K562 (cell line): ENCODE measurements at regions not wholly inside any gene's neighbourhood (a gene's known extent, or its start where the extent isn't known, plus 50 kb on each side); places are given as distances from the start of the nearest gene placed in this dataset.

ENCODE experiments used
- ATAC-seq: fragments of 200-7000 bp; cut with Tn5 transposase; 3 replicates; pipeline ENCODE4 v1.9.1; 2020; ENCODE audit warnings: moderate library complexity
- BruUV-seq: library from RNA; stranded (reverse); fragments of 400-500 nt; replicated peaks from 2 replicates; lab custom pipeline; 2021; lab: Mats Ljungman, UMichigan
- CTCF ChIA-PET: fragments of 300-600 bp; formaldehyde crosslinking; extraction: SDS; loops from one replicate; lab custom pipeline; 2021; ENCODE audit warnings: low intra/inter-chr PET ratio; lab: Yijun Ruan, JAX
- POLR2A ChIA-PET: fragments of 300-600, 350-650 bp; sonication (Branson Sonifier 250); formaldehyde crosslinking; extraction: SDS; loops from one replicate; lab custom pipeline; 2021; ENCODE audit warnings: antibody characterized with exemption, inconsistent platforms; lab: Yijun Ruan, JAX
- DNase-seq, 4 experiments: peaks; one replicate each; pipeline versions ENCODE4 v3.0.0 to v3.0.0-alpha.2; 2011 to 2018; ENCODE audit warnings: low spot score in 3 of 4, mixed read lengths in 3 of 4; ENCODE audit errors: extremely low read depth in 1 of 4
- FAIRE-seq: peaks from 2 replicates; lab custom pipeline; 2011; peaks lifted over from hg19 to GRCh38; lab: Jason Lieb, UNC
- H2AFZ ChIP-seq: 2 replicates; pipeline ENCODE4 v1.6.0; 2011; ENCODE audit warnings: low read depth, low read length, control low read depth, inconsistent platforms
- H3K27ac ChIP-seq: fragments of 200-600 bp; 3 replicates; pipeline ENCODE4 v1.8.0; 2011; ENCODE audit warnings: low read depth, mild to moderate bottlenecking, control low read depth, inconsistent platforms, low read length, moderate library complexity, mixed read lengths; ENCODE audit errors: extremely low read depth
- H3K27me3 ChIP-seq, 2 experiments: fragments of 300-600 bp in 1 of 2; 2 replicates in 1 of 2; 3 replicates in 1 of 2; pipeline versions ENCODE4 v1.6.0 to v1.8.0; 2011; ENCODE audit warnings: inconsistent platforms in 2 of 2, low read length in 2 of 2, mild to moderate bottlenecking in 1 of 2, mixed read lengths in 1 of 2, moderate library complexity in 1 of 2; ENCODE audit not compliant: control insufficient read depth in 2 of 2, insufficient read depth in 2 of 2
- H3K36me3 ChIP-seq: fragments of 300-600 bp; 3 replicates; pipeline ENCODE4 v1.8.0; 2011; ENCODE audit warnings: mild to moderate bottlenecking, low read length, inconsistent platforms; ENCODE audit not compliant: control insufficient read depth, insufficient read depth
- H3K4me1 ChIP-seq, 2 experiments: fragments of 200-600 bp in 1 of 2; replicated peaks in 1 of 2; 2 replicates in 1 of 2; 3 replicates in 1 of 2; pipeline versions ENCODE4 v1.5.1 to v1.8.0; 2011; ENCODE audit warnings: inconsistent platforms in 2 of 2, low read length in 2 of 2, mild to moderate bottlenecking in 1 of 2, mixed read lengths in 1 of 2, moderate library complexity in 1 of 2; ENCODE audit not compliant: control insufficient read depth in 2 of 2, insufficient read depth in 2 of 2
- H3K4me2 ChIP-seq: 2 replicates; pipeline ENCODE4 v1.6.1; 2011; ENCODE audit warnings: low read length, control low read depth, inconsistent platforms, mixed read lengths; ENCODE audit not compliant: insufficient read depth
- H3K4me3 ChIP-seq: fragments of 200-600 bp; sonication (generic), shearing (Covaris generic); 2 replicates; pipeline ENCODE4 v1.5.1; 2016; ENCODE audit warnings: control low read depth, inconsistent platforms
- H3K79me2 ChIP-seq: fragments of 200-600 bp; 3 replicates; pipeline ENCODE4 v1.8.0; 2011; ENCODE audit warnings: low read length, inconsistent platforms; ENCODE audit not compliant: control insufficient read depth, insufficient read depth
- H3K9ac ChIP-seq, 2 experiments: 2 replicates each; pipeline versions ENCODE4 v1.6.0 to v1.6.1; 2011; ENCODE audit warnings: low read depth in 2 of 2, low read length in 2 of 2, control low read depth in 1 of 2, inconsistent platforms in 1 of 2, mild to moderate bottlenecking in 1 of 2, mixed read lengths in 1 of 2; ENCODE audit not compliant: insufficient read depth in 1 of 2
- H3K9me1 ChIP-seq: one replicate; pipeline ENCODE4 v1.6.0; 2011; ENCODE audit warnings: inconsistent platforms, mild to moderate bottlenecking, low read length, moderate library complexity; ENCODE audit not compliant: control insufficient read depth, insufficient read depth
- H3K9me3 ChIP-seq: replicated peaks from 2 replicates; pipeline ENCODE4 v1.5.1; 2011; ENCODE audit warnings: low read depth, low read length, inconsistent platforms; ENCODE audit not compliant: control insufficient read depth, insufficient read depth
- H4K20me1 ChIP-seq: replicated peaks from 2 replicates; pipeline ENCODE4 v1.6.1; 2011; ENCODE audit warnings: low read length, inconsistent platforms, mixed read lengths; ENCODE audit not compliant: control insufficient read depth, insufficient read depth
- JUNB ChIP-seq: fragments of 450-650 bp; formaldehyde crosslinking; conservative IDR thresholded peaks from 2 replicates; pipeline ENCODE4 v1.4.0; 2020; ENCODE audit warnings: mild to moderate bottlenecking
- KDM4B ChIP-seq, 2 experiments: fragments of 450-650 bp in 1 of 2; sonication (generic) in 1 of 2; IDR thresholded peaks; 2 replicates each; pipeline ENCODE4 v1.6.1; 2016 to 2017; ENCODE audit warnings: borderline replicate concordance in 2 of 2, antibody characterized with exemption in 1 of 2, low read depth in 1 of 2, mild to moderate bottlenecking in 1 of 2
- KLF6 ChIP-seq: fragments of 250-450 bp; sonication (Bioruptor Pico); IDR thresholded peaks from 2 replicates; pipeline ENCODE4 v1.4.0; 2020; ENCODE audit warnings: mild to moderate bottlenecking, moderate library complexity, borderline replicate concordance
- NFIX ChIP-seq: fragments of 250-450 bp; sonication (Bioruptor Pico); IDR thresholded peaks from 2 replicates; pipeline ENCODE4 v1.4.0; 2020; ENCODE audit warnings: low read depth, mild to moderate bottlenecking, moderate library complexity
- TAF15 ChIP-seq: fragments of 200-400 bp; formaldehyde crosslinking; IDR thresholded peaks from 2 replicates; pipeline ENCODE4 v1.6.1; 2017; ENCODE audit warnings: mild to moderate bottlenecking, low read depth, low read length, moderate library complexity
- TAL1 ChIP-seq: fragments of 450-650 bp; IDR thresholded peaks from 2 replicates; pipeline ENCODE4 v1.6.1; 2016; ENCODE audit warnings: mild to moderate bottlenecking
- TARDBP ChIP-seq: fragments of 450-650 bp; IDR thresholded peaks from 2 replicates; pipeline ENCODE4 v1.6.1; 2016
- TRIM24 ChIP-seq, 2 experiments: fragments of 450-650 bp; IDR thresholded peaks; 2 replicates each; pipeline ENCODE4 v1.6.1; 2016
- U2AF1 ChIP-seq: fragments of 200-400 bp; formaldehyde crosslinking; optimal IDR thresholded peaks from 2 replicates; pipeline ENCODE3; 2017; ENCODE audit warnings: mild to moderate bottlenecking, low read depth, low read length, moderate library complexity
- ZC3H11A ChIP-seq: IDR thresholded peaks from 2 replicates; pipeline ENCODE4 v1.6.1; 2012; ENCODE audit warnings: low read depth, low read length, improper control_type of control experiment
- ZNF184 ChIP-seq: sonication (generic); formaldehyde crosslinking; IDR thresholded peaks from 2 replicates; pipeline ENCODE4 v1.5.0; 2020; ENCODE audit warnings: missing genetic modification reagents
- ZNF212 ChIP-seq: fragments of 450-650 bp; formaldehyde crosslinking; IDR thresholded peaks from 2 replicates; pipeline ENCODE4 v1.4.0; 2020; ENCODE audit warnings: mild to moderate bottlenecking
- ZNF507 ChIP-seq: conservative IDR thresholded peaks from 2 replicates; pipeline ENCODE4 v1.6.1; 2017; ENCODE audit warnings: missing genetic modification characterization, missing compliant biosample characterization
- ZNF75A ChIP-seq: fragments of 450-650 bp; formaldehyde crosslinking; IDR thresholded peaks from 2 replicates; pipeline ENCODE4 v1.4.0; 2020; ENCODE audit warnings: mild to moderate bottlenecking
- WGBS: fragments of 100-300 bp; shearing (Covaris generic); methylation state at CpG from one replicate; pipeline ENCODE4 v1.1.6; 2016; ENCODE audit warnings: low coverage, mixed read lengths; ENCODE audit not compliant: insufficient coverage; ENCODE audit errors: missing lambda C conversion rate; 5-methylcytosine and 5-hydroxymethylcytosine counted together
- in situ Hi-C: fragments of 300-500 bp; cut with MboI; formaldehyde crosslinking; loops from 4 replicates; pipeline ENCODE4 v1.15.0; 2018; ENCODE audit warnings: inconsistent platforms, mixed read lengths
- intact Hi-C: fragments of 100-400 bp; cut with micrococcal nuclease; formaldehyde crosslinking; loops from 2 replicates; pipeline ENCODE4 v1.14.2; 2022
- TF ChIP-seq, protein P1 (sequence below): fragments of 250-450 bp; sonication (Bioruptor Pico); IDR thresholded peaks from 2 replicates; pipeline ENCODE4 v1.8.0; 2021; ENCODE audit warnings: mild to moderate bottlenecking, moderate library complexity
- TF ChIP-seq, protein P2 (sequence below): fragments of 250-450 bp; sonication (Bioruptor Pico); IDR thresholded peaks from 2 replicates; pipeline ENCODE4 v1.8.0; 2021; ENCODE audit warnings: moderate library complexity, mild to moderate bottlenecking, inconsistent platforms
- TF ChIP-seq, protein P3 (sequence below): fragments of 450-650 bp; formaldehyde crosslinking; IDR thresholded peaks from 2 replicates; pipeline ENCODE4 v1.4.0; 2020; ENCODE audit warnings: mild to moderate bottlenecking, moderate library complexity
- TF ChIP-seq, protein P4 (sequence below): sonication (generic); formaldehyde crosslinking; IDR thresholded peaks from 2 replicates; pipeline ENCODE4 v1.5.0; 2020; ENCODE audit warnings: missing genetic modification reagents

DNA sequence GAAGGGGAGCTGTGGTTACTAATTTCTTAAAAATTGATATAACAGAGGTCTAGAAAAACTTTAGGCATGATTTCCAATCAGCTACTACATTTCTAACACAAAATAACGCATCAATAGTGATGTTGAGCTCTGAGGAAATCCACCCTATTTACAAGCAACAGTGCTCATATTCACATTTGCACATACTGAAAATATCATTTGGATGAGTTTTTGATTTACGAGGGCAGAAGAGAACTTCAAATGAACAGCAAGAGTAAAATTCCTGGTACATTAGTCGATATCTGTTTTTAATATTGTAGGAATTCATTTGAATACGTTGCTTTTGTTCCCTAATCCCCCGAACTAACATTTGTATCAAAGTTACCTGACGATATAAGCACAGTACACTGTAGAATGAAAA, 761.0 kb upstream of the POU3F3 start:
- no peak overlapping the region for H3K4me2 ChIP-seq
- ChIA-PET CTCF (no interaction called here), POLR2A (no interaction called here)
- no peaks in the 10 kb centered on the region for H3K9me3 ChIP-seq
- in situ Hi-C loops (no loop called here), intact Hi-C loops (no loop called here)
- H3K9ac ChIP-seq = no peak overlapping the region
- FAIRE-seq (no peak), ATAC-seq (no peak), DNase-seq (no peak)
- BruUV-seq = no TSS peak
- H4K20me1 ChIP-seq = no peaks in the 10 kb centered on the region
- no peaks in the 10 kb centered on the region for H3K4me1 ChIP-seq
- TF ChIP-seq ZNF75A (CRISPR knock-in tag) (no peak), ZNF184 (CRISPR knock-in tag) (no peak), ZC3H11A (no peak), KLF6 (CRISPR knock-in tag) (no peak), TAL1 (no peak), KDM4B (IDR thresholded peaks at IDR 0.05; ENCODE audit: borderline replicate concordance in 2 of 2, low read depth in 1 of 2) (no peak), JUNB (CRISPR knock-in tag) (no peak), NFIX (CRISPR knock-in tag) (no peak), TRIM24 (IDR thresholded peaks at IDR 0.05) (no peak), U2AF1 (no peak), ZNF212 (CRISPR knock-in tag) (no peak), TARDBP (no peak), TAF15 (no peak), ZNF507 (tag) (no peak)
- TF ChIP-seq, protein P1, sequence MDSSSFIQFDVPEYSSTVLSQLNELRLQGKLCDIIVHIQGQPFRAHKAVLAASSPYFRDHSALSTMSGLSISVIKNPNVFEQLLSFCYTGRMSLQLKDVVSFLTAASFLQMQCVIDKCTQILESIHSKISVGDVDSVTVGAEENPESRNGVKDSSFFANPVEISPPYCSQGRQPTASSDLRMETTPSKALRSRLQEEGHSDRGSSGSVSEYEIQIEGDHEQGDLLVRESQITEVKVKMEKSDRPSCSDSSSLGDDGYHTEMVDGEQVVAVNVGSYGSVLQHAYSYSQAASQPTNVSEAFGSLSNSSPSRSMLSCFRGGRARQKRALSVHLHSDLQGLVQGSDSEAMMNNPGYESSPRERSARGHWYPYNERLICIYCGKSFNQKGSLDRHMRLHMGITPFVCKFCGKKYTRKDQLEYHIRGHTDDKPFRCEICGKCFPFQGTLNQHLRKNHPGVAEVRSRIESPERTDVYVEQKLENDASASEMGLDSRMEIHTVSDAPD (CRISPR knock-in tag) = no peak
- TF ChIP-seq, protein P2, sequence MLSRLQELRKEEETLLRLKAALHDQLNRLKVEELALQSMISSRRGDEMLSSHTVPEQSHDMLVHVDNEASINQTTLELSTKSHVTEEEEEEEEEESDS (CRISPR knock-in tag) = no peak
- TF ChIP-seq, protein P3, sequence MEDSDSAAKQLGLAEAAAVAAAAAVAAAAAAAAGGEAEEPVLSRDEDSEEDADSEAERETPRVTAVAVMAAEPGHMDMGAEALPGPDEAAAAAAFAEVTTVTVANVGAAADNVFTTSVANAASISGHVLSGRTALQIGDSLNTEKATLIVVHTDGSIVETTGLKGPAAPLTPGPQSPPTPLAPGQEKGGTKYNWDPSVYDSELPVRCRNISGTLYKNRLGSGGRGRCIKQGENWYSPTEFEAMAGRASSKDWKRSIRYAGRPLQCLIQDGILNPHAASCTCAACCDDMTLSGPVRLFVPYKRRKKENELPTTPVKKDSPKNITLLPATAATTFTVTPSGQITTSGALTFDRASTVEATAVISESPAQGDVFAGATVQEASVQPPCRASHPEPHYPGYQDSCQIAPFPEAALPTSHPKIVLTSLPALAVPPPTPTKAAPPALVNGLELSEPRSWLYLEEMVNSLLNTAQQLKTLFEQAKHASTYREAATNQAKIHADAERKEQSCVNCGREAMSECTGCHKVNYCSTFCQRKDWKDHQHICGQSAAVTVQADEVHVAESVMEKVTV (CRISPR knock-in tag) = no peak
- TF ChIP-seq, protein P4, sequence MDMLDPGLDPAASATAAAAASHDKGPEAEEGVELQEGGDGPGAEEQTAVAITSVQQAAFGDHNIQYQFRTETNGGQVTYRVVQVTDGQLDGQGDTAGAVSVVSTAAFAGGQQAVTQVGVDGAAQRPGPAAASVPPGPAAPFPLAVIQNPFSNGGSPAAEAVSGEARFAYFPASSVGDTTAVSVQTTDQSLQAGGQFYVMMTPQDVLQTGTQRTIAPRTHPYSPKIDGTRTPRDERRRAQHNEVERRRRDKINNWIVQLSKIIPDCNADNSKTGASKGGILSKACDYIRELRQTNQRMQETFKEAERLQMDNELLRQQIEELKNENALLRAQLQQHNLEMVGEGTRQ (CRISPR knock-in tag) = no peak
- WGBS = 0% methylated on average over 6 of the region's 6 CpGs
- H3K9me1 ChIP-seq = no peaks in the 10 kb centered on the region
- H3K27me3 ChIP-seq = no peaks in the 10 kb centered on the region
- no peaks in the 10 kb centered on the region for H3K36me3 ChIP-seq
- H2AFZ ChIP-seq = no peak overlapping the region
- no peak overlapping the region for H3K4me3 ChIP-seq
- H3K79me2 ChIP-seq = no peaks in the 10 kb centered on the region
- H3K27ac ChIP-seq = no peak overlapping the region
